HAP-1 (cell line): ENCODE measurements at regions not wholly inside any gene's neighbourhood (a gene's known extent, or its start where the extent isn't known, plus 50 kb on each side); places are given as distances from the start of the nearest gene placed in this dataset.

ENCODE experiments used
- DNase-seq, 2 experiments: peaks; one replicate each; pipeline ENCODE4 v3.0.0-alpha.2; 2016 to 2020; ENCODE audit warnings: low spot score in 2 of 2
- H3K27me3 ChIP-seq: fragments of 250-450 bp; sonication (Bioruptor Pico); 2 replicates; pipeline ENCODE4 v1.5.1; 2020; ENCODE audit warnings: low read depth, mild to moderate bottlenecking, moderate library complexity
- H3K36me3 ChIP-seq: fragments of 250-450 bp; sonication (Bioruptor Pico); replicated peaks from 2 replicates; pipeline ENCODE4 v1.5.1; 2020; ENCODE audit warnings: mild to moderate bottlenecking
- H3K4me1 ChIP-seq: fragments of 250-450 bp; sonication (Bioruptor Pico); 2 replicates; pipeline ENCODE4 v1.5.1; 2020; ENCODE audit warnings: mild to moderate bottlenecking
- H3K4me3 ChIP-seq: fragments of 250-450 bp; sonication (Bioruptor Pico); 2 replicates; pipeline ENCODE4 v1.5.1; 2020; ENCODE audit warnings: mild to moderate bottlenecking, moderate library complexity
- H3K9me3 ChIP-seq: fragments of 250-450 bp; sonication (Bioruptor Pico); 2 replicates; pipeline ENCODE4 v1.5.1; 2020; ENCODE audit warnings: mild to moderate bottlenecking, moderate library complexity
- in situ Hi-C: fragments of 300-500 bp; cut with MboI; formaldehyde crosslinking; loops from 3 replicates; pipeline ENCODE4 v1.14.3; 2020; ENCODE audit warnings: low sequenced_read_pairs, inconsistent platforms, mixed read lengths

- Histone ChIP-seq H3K9me3 (no peaks in the 10 kb centered on the region), H3K4me3 (no peak overlapping the region), H3K36me3 (no peaks in the 10 kb centered on the region), H3K27me3 (peaks cover 11% of the 10 kb centered on the region), H3K4me1 (peaks cover 5% of the 10 kb centered on the region)
- in situ Hi-C loops: no loop called here
- DNase-seq: no peak
Measured at GRCh38 chr12:25825446-25825845, 133.0 kb upstream of the RASSF8 start.

GRCh38 chr12:25827141-25827540, 131.3 kb upstream of the RASSF8 start:
- in situ Hi-C loops: no loop called here
- H3K27me3 ChIP-seq: peaks cover 14% of the 10 kb centered on the region
- DNase-seq: no peak
- no peaks in the 10 kb centered on the region for H3K9me3 ChIP-seq
- H3K4me3 ChIP-seq: no peak overlapping the region
- H3K36me3 ChIP-seq: no peaks in the 10 kb centered on the region
- peaks cover 10% of the 10 kb centered on the region for H3K4me1 ChIP-seq

GRCh38 chr12:25827747-25828146, 130.7 kb upstream of the RASSF8 start:
- Histone ChIP-seq H3K36me3 (no peaks in the 10 kb centered on the region), H3K4me1 (peaks cover 10% of the 10 kb centered on the region), H3K9me3 (no peaks in the 10 kb centered on the region), H3K27me3 (peaks cover 14% of the 10 kb centered on the region), H3K4me3 (no peak overlapping the region)
- in situ Hi-C loops: no loop called here
- no peak for DNase-seq

GRCh38 chr12:25828188-25828587, 130.3 kb upstream of the RASSF8 start:
- H3K4me3 ChIP-seq: no peak overlapping the region
- peaks cover 14% of the 10 kb centered on the region for H3K27me3 ChIP-seq
- DNase-seq: no peak
- no peaks in the 10 kb centered on the region for H3K9me3 ChIP-seq
- peaks cover 10% of the 10 kb centered on the region for H3K4me1 ChIP-seq
- in situ Hi-C loops: no loop called here
- H3K36me3 ChIP-seq: no peaks in the 10 kb centered on the region

GRCh38 chr12:25829192-25829591, 129.3 kb upstream of the RASSF8 start:
- H3K4me3 ChIP-seq: no peak overlapping the region
- DNase-seq: no peak
- H3K36me3 ChIP-seq: no peaks in the 10 kb centered on the region
- H3K4me1 ChIP-seq: peaks cover 10% of the 10 kb centered on the region
- no peaks in the 10 kb centered on the region for H3K9me3 ChIP-seq
- in situ Hi-C loops: no loop called here
- peaks cover 14% of the 10 kb centered on the region for H3K27me3 ChIP-seq

GRCh38 chr12:25830456-25830855, 128.0 kb upstream of the RASSF8 start:
- in situ Hi-C loops: no loop called here
- Histone ChIP-seq H3K4me3 (no peak overlapping the region), H3K36me3 (no peaks in the 10 kb centered on the region), H3K27me3 (peaks cover 14% of the 10 kb centered on the region), H3K9me3 (no peaks in the 10 kb centered on the region), H3K4me1 (peaks cover 12% of the 10 kb centered on the region)
- DNase-seq: peak in 1 of 2 experiments; percentile 20

GRCh38 chr12:25833657-25834056, 124.8 kb upstream of the RASSF8 start:
- H3K36me3 ChIP-seq: no peaks in the 10 kb centered on the region
- in situ Hi-C loops: no loop called here
- no peak overlapping the region for H3K4me3 ChIP-seq
- no peaks in the 10 kb centered on the region for H3K9me3 ChIP-seq
- no peak for DNase-seq
- peaks cover 12% of the 10 kb centered on the region for H3K4me1 ChIP-seq
- peaks cover 12% of the 10 kb centered on the region for H3K27me3 ChIP-seq

GRCh38 chr12:25835385-25835784, 123.1 kb upstream of the RASSF8 start:
- Histone ChIP-seq H3K36me3 (no peaks in the 10 kb centered on the region), H3K9me3 (no peaks in the 10 kb centered on the region), H3K4me1 (peaks cover 7% of the 10 kb centered on the region), H3K27me3 (peaks cover 7% of the 10 kb centered on the region; the same call in 1 of the 2 replicates), H3K4me3 (no peak overlapping the region)
- peak in 1 of 2 experiments; percentile 54 for DNase-seq
- in situ Hi-C loops: no loop called here

- H3K4me3 ChIP-seq: no peak overlapping the region
- H3K36me3 ChIP-seq: no peaks in the 10 kb centered on the region
- no peaks in the 10 kb centered on the region for H3K9me3 ChIP-seq
- in situ Hi-C loops: no loop called here
- H3K27me3 ChIP-seq: peaks cover 4% of the 10 kb centered on the region; the same call in 1 of the 2 replicates
- H3K4me1 ChIP-seq: peaks cover 2% of the 10 kb centered on the region; the same call in 1 of the 2 replicates
- DNase-seq: no peak
Measured at GRCh38 chr12:25838007-25838406, 120.5 kb upstream of the RASSF8 start.

- Histone ChIP-seq H3K27me3 (peaks cover 5% of the 10 kb centered on the region; the same call in 1 of the 2 replicates), H3K9me3 (no peaks in the 10 kb centered on the region), H3K36me3 (no peaks in the 10 kb centered on the region), H3K4me3 (no peak overlapping the region), H3K4me1 (peaks cover 2% of the 10 kb centered on the region; the same call in 1 of the 2 replicates)
- in situ Hi-C loops: no loop called here
- DNase-seq: no peak
Measured at GRCh38 chr12:25839470-25839869, 119.0 kb upstream of the RASSF8 start.

- in situ Hi-C loops: no loop called here
- no peaks in the 10 kb centered on the region for H3K36me3 ChIP-seq
- H3K9me3 ChIP-seq: no peaks in the 10 kb centered on the region
- no peak for DNase-seq
- H3K4me3 ChIP-seq: no peak overlapping the region
- H3K4me1 ChIP-seq: no peaks in the 10 kb centered on the region; the same call in 1 of the 2 replicates
- H3K27me3 ChIP-seq: peaks cover 7% of the 10 kb centered on the region; the same call in 1 of the 2 replicates
Measured at GRCh38 chr12:25840678-25841465, 117.6 kb upstream of the RASSF8 start.

- no peaks in the 10 kb centered on the region for H3K36me3 ChIP-seq
- no peaks in the 10 kb centered on the region for H3K9me3 ChIP-seq
- peaks cover 7% of the 10 kb centered on the region; the same call in 1 of the 2 replicates for H3K27me3 ChIP-seq
- no peak for DNase-seq
- H3K4me1 ChIP-seq: no peaks in the 10 kb centered on the region; the same call in 1 of the 2 replicates
- H3K4me3 ChIP-seq: no peak overlapping the region
- in situ Hi-C loops: no loop called here
Measured at GRCh38 chr12:25842254-25842653, 116.2 kb upstream of the RASSF8 start.

- Histone ChIP-seq H3K36me3 (no peaks in the 10 kb centered on the region), H3K9me3 (no peaks in the 10 kb centered on the region), H3K4me3 (no peak overlapping the region), H3K27me3 (peaks cover 3% of the 10 kb centered on the region; the same call in 1 of the 2 replicates), H3K4me1 (peaks cover 4% of the 10 kb centered on the region; the same call in 1 of the 2 replicates)
- in situ Hi-C loops: no loop called here
- no peak for DNase-seq
Measured at GRCh38 chr12:25843976-25844375, 114.5 kb upstream of the RASSF8 start.

GRCh38 chr12:25845415-25845814, 113.1 kb upstream of the RASSF8 start:
- H3K27me3 ChIP-seq: peaks cover 3% of the 10 kb centered on the region; the same call in 1 of the 2 replicates
- no peaks in the 10 kb centered on the region for H3K9me3 ChIP-seq
- in situ Hi-C loops: no loop called here
- no peak overlapping the region for H3K4me3 ChIP-seq
- no peaks in the 10 kb centered on the region for H3K36me3 ChIP-seq
- DNase-seq: no peak
- H3K4me1 ChIP-seq: peaks cover 4% of the 10 kb centered on the region; the same call in 1 of the 2 replicates
